Mesenchymal stem cell (in vitro differentiated cells and primary cell): ENCODE measurements at regions not wholly inside any gene's neighbourhood (a gene's known extent, or its start where the extent isn't known, plus 50 kb on each side); places are given as distances from the start of the nearest gene placed in this dataset.
"Not testable (repeated sequence)": the region's sequence is repeated elsewhere in the genome, so short reads cannot be mapped to it uniquely, and the experiment has no call there.

Experiments used
- DNase-seq: peaks from one replicate; pipeline ENCODE4 v3.0.0-alpha.2; 2013
- H2AFZ ChIP-seq: one replicate; pipeline ENCODE4 v1.6.1; 2013; ENCODE audit warnings: low read depth, mild to moderate bottlenecking, control low read depth, inconsistent platforms, low read length, moderate library complexity
- H2AK5ac ChIP-seq: 2 replicates; pipeline ENCODE4 v1.6.1; 2013; ENCODE audit warnings: low read length, moderate library complexity, mild to moderate bottlenecking, inconsistent platforms; ENCODE audit not compliant: severe bottlenecking
- H2BK120ac ChIP-seq: one replicate; pipeline ENCODE4 v1.6.1; 2013; ENCODE audit warnings: low read depth, mild to moderate bottlenecking, inconsistent platforms, low read length, moderate library complexity
- H2BK12ac ChIP-seq, 2 experiments: one replicate each; pipeline ENCODE4 v1.6.1; 2013; ENCODE audit warnings: inconsistent platforms in 2 of 2, low read length in 2 of 2, mild to moderate bottlenecking in 2 of 2, moderate library complexity in 2 of 2, control low read depth in 1 of 2
- H2BK15ac ChIP-seq: one replicate; pipeline ENCODE4 v1.6.1; 2013; ENCODE audit warnings: mild to moderate bottlenecking, low read depth, inconsistent platforms; ENCODE audit not compliant: poor library complexity, severe bottlenecking
- H2BK5ac ChIP-seq: 2 replicates; pipeline ENCODE4 v1.6.1; 2013; ENCODE audit warnings: low read depth, mild to moderate bottlenecking, low read length, control low read depth, inconsistent platforms; ENCODE audit not compliant: poor library complexity, severe bottlenecking
- H3K14ac ChIP-seq, 2 experiments: one replicate each; pipeline ENCODE4 v1.6.1; 2013; ENCODE audit warnings: inconsistent platforms in 2 of 2, low read length in 2 of 2, control low read depth in 1 of 2, mild to moderate bottlenecking in 1 of 2, moderate library complexity in 1 of 2
- H3K18ac ChIP-seq, 2 experiments: one replicate each; pipeline ENCODE4 v1.6.1; 2013; ENCODE audit warnings: inconsistent platforms in 2 of 2, low read length in 2 of 2, control low read depth in 1 of 2, low read depth in 1 of 2, mild to moderate bottlenecking in 1 of 2
- H3K23ac ChIP-seq, 2 experiments: one replicate each; pipeline ENCODE4 v1.6.1; 2013; ENCODE audit warnings: inconsistent platforms in 2 of 2, low read length in 2 of 2, mild to moderate bottlenecking in 2 of 2, moderate library complexity in 2 of 2, control low read depth in 1 of 2
- H3K27ac ChIP-seq: 2 replicates; pipeline ENCODE4 v1.5.1; 2013; ENCODE audit warnings: mild to moderate bottlenecking, moderate library complexity, low read length, control low read depth, inconsistent platforms; ENCODE audit not compliant: poor library complexity, severe bottlenecking
- H3K27me3 ChIP-seq, 2 experiments: 2 replicates each; pipeline versions ENCODE4 v1.6.1 to v1.7.0; 2013; ENCODE audit warnings: low read length in 2 of 2, mild to moderate bottlenecking in 2 of 2, moderate library complexity in 2 of 2, control low read depth in 1 of 2, inconsistent platforms in 1 of 2; ENCODE audit not compliant: control insufficient read depth in 1 of 2, insufficient read depth in 1 of 2
- H3K36me3 ChIP-seq, 2 experiments: 2 replicates each; pipeline versions ENCODE4 v1.6.1 to v1.7.0; 2013; ENCODE audit warnings: low read length in 2 of 2, control low read depth in 1 of 2, inconsistent platforms in 1 of 2, low read depth in 1 of 2, mild to moderate bottlenecking in 1 of 2; ENCODE audit not compliant: insufficient read depth in 2 of 2, control insufficient read depth in 1 of 2
- H3K4ac ChIP-seq, 2 experiments: one replicate each; pipeline ENCODE4 v1.6.1; 2013; ENCODE audit warnings: inconsistent platforms in 2 of 2, low read length in 2 of 2, mild to moderate bottlenecking in 2 of 2, moderate library complexity in 2 of 2, control low read depth in 1 of 2, low read depth in 1 of 2
- H3K4me1 ChIP-seq: 2 replicates; pipeline ENCODE4 v1.6.1; 2013; ENCODE audit warnings: low read depth, low read length, control low read depth; ENCODE audit not compliant: control insufficient read depth, insufficient read depth
- H3K4me2 ChIP-seq: 2 replicates; pipeline ENCODE4 v1.6.1; 2013; ENCODE audit warnings: low read length, mild to moderate bottlenecking, inconsistent platforms; ENCODE audit not compliant: poor library complexity, severe bottlenecking
- H3K4me3 ChIP-seq, 2 experiments: 2 replicates each; pipeline versions ENCODE4 v1.5.1 to v1.7.0; 2013; ENCODE audit warnings: low read length in 2 of 2, mild to moderate bottlenecking in 2 of 2, control low read depth in 1 of 2, low read depth in 1 of 2; ENCODE audit not compliant: insufficient read depth in 1 of 2
- H3K79me1 ChIP-seq: replicated peaks from 2 replicates; pipeline ENCODE4 v1.6.1; 2013; ENCODE audit warnings: mild to moderate bottlenecking, control low read depth, low read length, inconsistent platforms; ENCODE audit not compliant: poor library complexity, severe bottlenecking
- H3K9ac ChIP-seq: 2 replicates; pipeline ENCODE4 v1.7.0; 2013; ENCODE audit warnings: mild to moderate bottlenecking, low read length, moderate library complexity
- H3K9me3 ChIP-seq: 2 replicates; pipeline ENCODE4 v1.7.0; 2013; ENCODE audit warnings: mild to moderate bottlenecking, low read length; ENCODE audit not compliant: control insufficient read depth
- H4K8ac ChIP-seq: one replicate; pipeline ENCODE4 v1.6.1; 2013; ENCODE audit warnings: inconsistent platforms, mild to moderate bottlenecking, low read length, moderate library complexity
- H4K91ac ChIP-seq: one replicate; pipeline ENCODE4 v1.6.1; 2013; ENCODE audit warnings: mild to moderate bottlenecking, low read length, inconsistent platforms
- WGBS: methylation state at CpG from one replicate; pipeline ENCODE4 v1.1.7; 2013; ENCODE audit warnings: mixed read lengths; 5-methylcytosine and 5-hydroxymethylcytosine counted together

DNA sequence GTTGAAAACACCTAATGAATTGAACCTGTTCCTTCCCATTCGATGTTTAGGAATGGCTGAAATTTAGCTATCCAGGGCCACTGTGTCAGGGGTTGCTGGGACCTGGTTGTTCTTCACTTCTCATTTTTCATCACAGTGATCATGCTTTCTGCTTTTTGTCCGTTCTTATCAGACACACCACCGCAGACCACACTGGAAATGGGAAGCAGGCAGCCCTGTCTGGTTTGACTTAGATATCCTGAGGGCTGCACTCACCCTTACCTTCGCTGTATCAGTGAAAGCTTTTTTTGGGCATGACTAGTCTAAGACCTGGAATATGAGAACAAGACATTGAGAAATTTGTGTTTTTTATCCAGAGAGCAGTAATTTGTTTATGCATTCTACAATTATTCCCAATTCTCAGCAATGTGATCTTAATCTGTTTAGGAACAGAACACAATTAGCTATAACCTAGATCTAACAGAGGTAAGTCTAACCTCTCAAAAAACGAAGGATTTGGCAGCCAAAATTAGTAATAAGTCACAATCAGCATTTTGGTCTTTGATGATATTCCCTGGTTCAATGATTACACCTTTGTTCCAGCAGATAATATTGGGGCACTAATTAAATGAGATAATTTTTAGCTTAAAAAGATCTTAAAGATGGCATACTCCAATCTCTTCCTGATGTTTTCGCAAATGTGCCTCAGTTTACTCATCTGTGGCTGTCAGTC, 126.0 kb upstream of the GOT2 start:
- no peak overlapping the region for H2BK12ac ChIP-seq
- no peak overlapping the region for H2BK15ac ChIP-seq
- H3K4me3 ChIP-seq: no peak overlapping the region
- no peak for DNase-seq
- H3K23ac ChIP-seq: no peak overlapping the region
- H3K27me3 ChIP-seq: no peaks in the 10 kb centered on the region
- no peak overlapping the region for H3K18ac ChIP-seq
- 77% methylated on average over 5 of the region's 6 CpGs for WGBS
- H3K36me3 ChIP-seq: no peaks in the 10 kb centered on the region
- H3K9ac ChIP-seq: no peak overlapping the region
- H3K79me1 ChIP-seq: no peaks in the 10 kb centered on the region
- H3K4me2 ChIP-seq: no peak overlapping the region
- H4K91ac ChIP-seq: no peak overlapping the region
- no peak overlapping the region for H2BK120ac ChIP-seq
- no peak overlapping the region for H4K8ac ChIP-seq
- H3K4ac ChIP-seq: no peak overlapping the region
- no peaks in the 10 kb centered on the region for H3K4me1 ChIP-seq
- H2BK5ac ChIP-seq: no peak overlapping the region
- H3K27ac ChIP-seq: no peak overlapping the region
- H2AFZ ChIP-seq: no peak overlapping the region
- H3K14ac ChIP-seq: no peak overlapping the region
- no peaks in the 10 kb centered on the region for H3K9me3 ChIP-seq
- H2AK5ac ChIP-seq: no peak overlapping the region

DNA sequence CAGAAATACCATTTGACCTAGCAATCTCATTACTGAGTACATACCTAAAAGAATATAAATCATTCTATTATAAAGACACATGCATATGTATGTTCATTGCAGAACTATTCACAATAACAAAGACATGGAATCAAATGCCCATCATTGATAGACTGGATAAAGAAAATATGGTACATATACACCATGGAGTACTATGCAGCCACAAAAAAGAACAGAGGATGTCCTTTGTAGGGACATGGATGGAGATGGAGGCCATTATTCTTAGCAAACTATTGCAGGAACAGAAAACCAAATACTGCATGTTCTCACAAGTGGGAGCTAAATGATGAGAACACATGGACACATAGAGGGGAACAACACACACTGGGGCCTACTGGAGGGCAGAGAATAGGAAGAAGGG, 124.5 kb upstream of the GOT2 start:
- not testable (repeated sequence) for H3K36me3 ChIP-seq, DNase-seq, H3K4me1 ChIP-seq, H2AK5ac ChIP-seq, H3K14ac ChIP-seq, H2BK5ac ChIP-seq, H3K79me1 ChIP-seq, H3K4ac ChIP-seq, H3K23ac ChIP-seq, H2BK120ac ChIP-seq, H2BK15ac ChIP-seq, H3K9me3 ChIP-seq, H3K9ac ChIP-seq, H2BK12ac ChIP-seq, H3K27me3 ChIP-seq, H3K4me2 ChIP-seq, H3K4me3 ChIP-seq, H4K91ac ChIP-seq, H3K27ac ChIP-seq, H4K8ac ChIP-seq, H2AFZ ChIP-seq, H3K18ac ChIP-seq

DNA sequence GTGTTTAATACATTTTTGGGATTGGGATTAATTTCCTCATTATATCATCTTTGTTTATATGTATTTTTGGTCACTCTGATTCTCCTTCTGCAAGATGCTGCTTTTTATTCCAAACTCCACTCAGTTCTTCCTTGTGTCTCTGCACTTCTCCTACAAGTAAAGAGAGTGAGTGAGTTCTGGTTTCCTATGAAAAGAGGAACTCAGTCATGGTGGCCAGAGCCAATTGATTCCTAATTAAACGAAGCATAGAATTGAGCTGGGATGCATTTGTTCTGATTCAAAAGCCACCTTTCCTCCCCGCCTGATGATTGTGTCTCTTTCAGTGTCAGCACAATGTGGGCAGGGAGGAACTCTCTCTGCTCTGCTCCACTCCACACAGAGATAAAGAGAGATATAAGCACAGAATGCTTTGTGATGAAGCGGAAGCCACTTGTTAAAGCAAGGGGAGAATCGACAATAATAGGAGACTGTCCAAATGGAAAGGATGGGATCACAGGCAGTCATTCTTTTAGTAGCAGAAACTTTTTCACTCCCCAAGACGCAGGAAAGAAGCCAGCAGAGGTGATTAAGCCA, 121.3 kb upstream of the GOT2 start:
- Histone ChIP-seq H3K79me1 (no peaks in the 10 kb centered on the region), H4K91ac (no peak overlapping the region), H3K23ac (no peak overlapping the region), H2BK5ac (no peak overlapping the region), H3K9ac (no peak overlapping the region), H3K14ac (no peak overlapping the region), H2AFZ (no peak overlapping the region), H3K18ac (no peak overlapping the region), H2BK12ac (no peak overlapping the region), H2AK5ac (no peak overlapping the region), H4K8ac (no peak overlapping the region), H3K9me3 (no peaks in the 10 kb centered on the region), H3K4ac (no peak overlapping the region), H3K27ac (no peak overlapping the region), H3K4me3 (no peak overlapping the region), H3K4me2 (no peak overlapping the region), H2BK120ac (no peak overlapping the region), H3K4me1 (no peaks in the 10 kb centered on the region), H3K36me3 (no peaks in the 10 kb centered on the region), H2BK15ac (no peak overlapping the region), H3K27me3 (peaks cover 6% of the 10 kb centered on the region in 2 experiments)
- 67% methylated on average over 5 of the region's 5 CpGs for WGBS
- DNase-seq: no peak

DNA sequence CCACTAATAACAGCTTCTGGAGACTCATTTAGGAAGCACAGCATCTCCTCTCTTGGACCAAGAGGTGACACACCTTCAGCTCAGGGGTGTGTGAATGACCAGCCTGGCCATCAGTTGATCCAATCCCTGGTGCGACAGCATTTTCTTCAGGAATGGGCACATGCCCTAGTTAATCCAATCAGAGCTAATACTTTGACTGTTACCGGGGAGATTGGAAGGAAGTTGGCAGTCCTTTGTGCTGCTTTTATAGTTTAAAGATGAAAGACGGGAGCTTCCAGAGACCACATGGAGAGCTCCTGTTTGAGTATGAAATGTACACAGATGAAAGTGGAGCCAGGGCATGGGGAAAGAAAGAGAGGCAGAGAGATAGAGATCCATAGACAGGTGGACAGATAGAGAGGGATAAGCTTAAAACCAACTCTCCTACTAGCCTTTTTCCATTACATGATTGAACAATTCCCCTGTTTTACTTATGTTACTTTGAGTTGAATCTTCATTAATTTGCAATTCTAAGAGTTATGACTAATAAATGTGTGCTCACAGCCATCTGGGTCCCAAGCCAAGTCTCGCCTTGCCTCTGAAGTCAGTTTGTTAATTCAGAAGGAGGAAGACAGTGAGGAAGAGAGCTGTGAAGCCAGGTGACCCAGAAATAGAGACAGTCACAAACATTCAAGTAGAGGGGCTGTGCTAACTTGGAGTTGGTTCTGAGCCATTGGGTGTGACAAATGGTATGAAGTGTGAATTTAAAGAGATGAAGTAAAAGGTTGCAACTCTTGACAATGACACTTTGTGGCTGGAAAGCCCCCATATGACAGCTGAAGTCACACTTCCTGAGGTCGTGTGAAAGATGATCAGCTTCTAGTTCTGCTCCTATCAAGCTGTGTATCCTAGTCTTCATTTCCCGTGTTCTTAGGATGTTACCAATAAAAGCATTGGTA, 120.0 kb upstream of the GOT2 start:
- no peak for DNase-seq
- WGBS: 61% methylated on average over 5 of the region's 6 CpGs

More for the DNA sequence above, 120.0 kb upstream of the GOT2 start:
- Histone ChIP-seq H2BK5ac (no peak overlapping the region), H4K8ac (no peak overlapping the region), H2BK15ac (no peak overlapping the region), H2BK12ac (no peak overlapping the region), H3K4ac (no peak overlapping the region), H2AFZ (no peak overlapping the region), H3K23ac (no peak overlapping the region), H3K18ac (no peak overlapping the region), H2BK120ac (no peak overlapping the region), H3K36me3 (no peaks in the 10 kb centered on the region), H3K79me1 (no peaks in the 10 kb centered on the region), H3K27ac (no peak overlapping the region), H3K27me3 (peaks cover 6% of the 10 kb centered on the region in 2 experiments), H3K4me2 (no peak overlapping the region), H3K9ac (no peak overlapping the region), H3K4me3 (no peak overlapping the region), H3K4me1 (no peaks in the 10 kb centered on the region), H4K91ac (no peak overlapping the region), H2AK5ac (no peak overlapping the region), H3K9me3 (no peaks in the 10 kb centered on the region), H3K14ac (no peak overlapping the region)
